ENCODE measurements at regions not wholly inside any gene's neighbourhood (a gene's known extent, or its start where the extent isn't known, plus 50 kb on each side); places are given as distances from the start of the nearest gene placed in this dataset.
A peak's percentile ranks its signal among the peaks of the same experiment; 100 is the strongest.

- Histone ChIP-seq H3K36me3 (ENCODE audit: insufficient read depth, low read length) (no peaks in the 10 kb centered on the region), H3K4me1 (ENCODE audit: insufficient read depth, low read length) (no peaks in the 10 kb centered on the region), H2AFZ (ENCODE audit: low read length) (no peak overlapping the region), H3K27ac (ENCODE audit: low read depth, low read length) (no peak overlapping the region), H3K79me2 (ENCODE audit: insufficient read depth, low read length) (no peaks in the 10 kb centered on the region), H3K9me3 (ENCODE audit: low read depth, low read length) (no peaks in the 10 kb centered on the region), H4K20me1 (ENCODE audit: insufficient read depth, low read length) (no peaks in the 10 kb centered on the region), H3K27me3 (ENCODE audit: insufficient read depth, low read length) (no peaks in the 10 kb centered on the region), H3K4me2 (ENCODE audit: insufficient read depth, low read length) (no peak overlapping the region), H3K4me3 (ENCODE audit: insufficient read depth, low read length) (no peak overlapping the region)
- DNase-seq (ENCODE audit: insufficient read length, low spot score, missing footprints), result no peak
- no peak for TF ChIP-seq CTCF (IDR thresholded peaks at IDR 0.05; ENCODE audit: extremely low read depth, low read depth, low read length)
These were observed 459.1 kb upstream of the CITED2 start for GRCh38 chr6:139833592-139833991.

- peak; percentile 51 for DNase-seq (ENCODE audit: insufficient read length, low spot score, missing footprints)
- no peak for TF ChIP-seq CTCF (IDR thresholded peaks at IDR 0.05; ENCODE audit: extremely low read depth, low read depth, low read length)
- no peaks in the 10 kb centered on the region for H3K27me3 ChIP-seq (ENCODE audit: insufficient read depth, low read length)
- H3K27ac ChIP-seq (ENCODE audit: low read depth, low read length), result no peak overlapping the region
- H3K9me3 ChIP-seq (ENCODE audit: low read depth, low read length), result no peaks in the 10 kb centered on the region
- H3K36me3 ChIP-seq (ENCODE audit: insufficient read depth, low read length), result no peaks in the 10 kb centered on the region
- H3K4me3 ChIP-seq (ENCODE audit: insufficient read depth, low read length), result no peak overlapping the region
- H3K4me2 ChIP-seq (ENCODE audit: insufficient read depth, low read length), result no peak overlapping the region
- no peaks in the 10 kb centered on the region for H3K79me2 ChIP-seq (ENCODE audit: insufficient read depth, low read length)
- no peak overlapping the region for H2AFZ ChIP-seq (ENCODE audit: low read length)
- H3K4me1 ChIP-seq (ENCODE audit: insufficient read depth, low read length), result no peaks in the 10 kb centered on the region
- no peaks in the 10 kb centered on the region for H4K20me1 ChIP-seq (ENCODE audit: insufficient read depth, low read length)
These were observed 458.3 kb upstream of the CITED2 start for GRCh38 chr6:139832493-139833305.

- no peak for DNase-seq (ENCODE audit: insufficient read length, low spot score, missing footprints)
- no peaks in the 10 kb centered on the region for H3K36me3 ChIP-seq (ENCODE audit: insufficient read depth, low read length)
- no peaks in the 10 kb centered on the region for H3K27me3 ChIP-seq (ENCODE audit: insufficient read depth, low read length)
- no peaks in the 10 kb centered on the region for H3K4me1 ChIP-seq (ENCODE audit: insufficient read depth, low read length)
- no peak overlapping the region for H3K4me2 ChIP-seq (ENCODE audit: insufficient read depth, low read length)
- no peak overlapping the region for H3K27ac ChIP-seq (ENCODE audit: low read depth, low read length)
- no peaks in the 10 kb centered on the region for H4K20me1 ChIP-seq (ENCODE audit: insufficient read depth, low read length)
- H3K79me2 ChIP-seq (ENCODE audit: insufficient read depth, low read length), result no peaks in the 10 kb centered on the region
- no peak overlapping the region for H3K4me3 ChIP-seq (ENCODE audit: insufficient read depth, low read length)
- TF ChIP-seq CTCF (IDR thresholded peaks at IDR 0.05; ENCODE audit: extremely low read depth, low read depth, low read length), result no peak
- no peak overlapping the region for H2AFZ ChIP-seq (ENCODE audit: low read length)
- no peaks in the 10 kb centered on the region for H3K9me3 ChIP-seq (ENCODE audit: low read depth, low read length)
These were observed 455.1 kb upstream of the CITED2 start for GRCh38 chr6:139829576-139829975.

- no peak for TF ChIP-seq CTCF (IDR thresholded peaks at IDR 0.05; ENCODE audit: extremely low read depth, low read depth, low read length)
- Histone ChIP-seq H2AFZ (ENCODE audit: low read length) (no peak overlapping the region), H3K4me2 (ENCODE audit: insufficient read depth, low read length) (no peak overlapping the region), H3K4me3 (ENCODE audit: insufficient read depth, low read length) (no peak overlapping the region), H3K9me3 (ENCODE audit: low read depth, low read length) (no peaks in the 10 kb centered on the region), H4K20me1 (ENCODE audit: insufficient read depth, low read length) (no peaks in the 10 kb centered on the region), H3K36me3 (ENCODE audit: insufficient read depth, low read length) (no peaks in the 10 kb centered on the region), H3K4me1 (ENCODE audit: insufficient read depth, low read length) (no peaks in the 10 kb centered on the region), H3K27ac (ENCODE audit: low read depth, low read length) (no peak overlapping the region), H3K79me2 (ENCODE audit: insufficient read depth, low read length) (no peaks in the 10 kb centered on the region), H3K27me3 (ENCODE audit: insufficient read depth, low read length) (no peaks in the 10 kb centered on the region)
- no peak for DNase-seq (ENCODE audit: insufficient read length, low spot score, missing footprints)
These were observed 454.5 kb upstream of the CITED2 start for GRCh38 chr6:139828751-139829519.
